ENCODE measurements at regions not wholly inside any gene's neighbourhood (a gene's known extent, or its start where the extent isn't known, plus 50 kb on each side); places are given as distances from the start of the nearest gene placed in this dataset.

DNA sequence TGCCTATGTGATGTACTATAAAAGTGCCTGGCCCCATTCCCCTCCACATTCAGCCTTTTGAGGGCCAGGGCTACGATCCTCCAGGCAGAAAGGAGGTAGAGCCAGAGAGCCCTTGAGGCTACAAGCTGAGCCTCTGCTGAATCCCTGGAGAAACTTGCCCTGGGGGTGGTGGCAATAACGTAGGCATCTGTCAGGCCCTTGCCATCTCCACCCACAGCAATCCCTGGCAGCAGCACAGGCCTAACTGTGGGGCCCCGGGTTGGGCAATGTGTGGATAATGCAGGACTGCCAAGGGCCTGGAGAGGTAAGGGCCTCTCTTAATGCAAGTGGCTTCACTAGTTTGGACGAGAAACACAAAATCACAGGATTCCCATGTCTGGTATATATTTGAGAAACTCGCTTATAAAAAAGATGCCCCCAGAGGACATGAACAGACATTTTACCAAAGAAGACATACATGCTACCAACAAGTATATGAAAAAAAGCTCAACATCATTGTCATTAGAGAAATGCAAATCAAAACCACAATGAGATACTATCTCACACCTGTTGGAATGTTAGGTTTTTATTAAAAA is 99.0 kb downstream of the QRSL1 start:
- Histone ChIP-seq H3K4me3 (no peak overlapping the region), H3K4me2 (ENCODE audit: insufficient read depth, low read length) (no peak overlapping the region), H4K20me1 (replicated peaks; ENCODE audit: control insufficient read depth, insufficient read depth, low read length) (no peaks in the 10 kb centered on the region), H3K9me3 (replicated peaks; ENCODE audit: control insufficient read depth, insufficient read depth, low read depth, low read length) (no peaks in the 10 kb centered on the region), H3K9me1 (ENCODE audit: control insufficient read depth, insufficient read depth, low read length) (no peaks in the 10 kb centered on the region), H3K27me3 (ENCODE audit: control insufficient read depth in 2 of 2, insufficient read depth in 2 of 2, low read length in 2 of 2) (0 out of 5 replicates have a peak, but pooled peaks cover 0 to 3% of the 10 kb centered on the region in 2 experiments), H2AFZ (ENCODE audit: low read depth, low read length) (no peak overlapping the region), H3K4me1 (replicated peaks in 1 of 2; ENCODE audit: control insufficient read depth in 2 of 2, insufficient read depth in 2 of 2, low read length in 2 of 2) (no peaks in the 10 kb centered on the region), H3K27ac (ENCODE audit: extremely low read depth, low read depth, low read length) (no peak overlapping the region), H3K9ac (ENCODE audit: insufficient read depth in 1 of 2, low read depth in 2 of 2, low read length in 2 of 2) (no peak overlapping the region), H3K36me3 (ENCODE audit: control insufficient read depth, insufficient read depth, low read length) (no peaks in the 10 kb centered on the region), H3K79me2 (ENCODE audit: control insufficient read depth, insufficient read depth, low read length) (no peaks in the 10 kb centered on the region)
- BruUV-seq (replicated peaks): no TSS peak
- FAIRE-seq (no peak), ATAC-seq (no peak), DNase-seq (ENCODE audit: extremely low read depth in 1 of 4, low spot score in 3 of 4) (no peak)
- CTCF ChIA-PET (ENCODE audit: low intra/inter-chr PET ratio): no interaction called here
- intact Hi-C loops (cut with micrococcal nuclease) (no loop called here), in situ Hi-C loops (cut with MboI) (no loop called here)
- POLR2A ChIA-PET: interaction anchor here (0.7 kb wide), 1 partner anchor 216 kb away, joined by 3 read pairs; no protein-coding TSS in a partner anchor
- WGBS (ENCODE audit: insufficient coverage, low coverage, missing lambda C conversion rate): 20% methylated on average over 4 of the region's 5 CpGs
- TF ChIP-seq, protein P1, sequence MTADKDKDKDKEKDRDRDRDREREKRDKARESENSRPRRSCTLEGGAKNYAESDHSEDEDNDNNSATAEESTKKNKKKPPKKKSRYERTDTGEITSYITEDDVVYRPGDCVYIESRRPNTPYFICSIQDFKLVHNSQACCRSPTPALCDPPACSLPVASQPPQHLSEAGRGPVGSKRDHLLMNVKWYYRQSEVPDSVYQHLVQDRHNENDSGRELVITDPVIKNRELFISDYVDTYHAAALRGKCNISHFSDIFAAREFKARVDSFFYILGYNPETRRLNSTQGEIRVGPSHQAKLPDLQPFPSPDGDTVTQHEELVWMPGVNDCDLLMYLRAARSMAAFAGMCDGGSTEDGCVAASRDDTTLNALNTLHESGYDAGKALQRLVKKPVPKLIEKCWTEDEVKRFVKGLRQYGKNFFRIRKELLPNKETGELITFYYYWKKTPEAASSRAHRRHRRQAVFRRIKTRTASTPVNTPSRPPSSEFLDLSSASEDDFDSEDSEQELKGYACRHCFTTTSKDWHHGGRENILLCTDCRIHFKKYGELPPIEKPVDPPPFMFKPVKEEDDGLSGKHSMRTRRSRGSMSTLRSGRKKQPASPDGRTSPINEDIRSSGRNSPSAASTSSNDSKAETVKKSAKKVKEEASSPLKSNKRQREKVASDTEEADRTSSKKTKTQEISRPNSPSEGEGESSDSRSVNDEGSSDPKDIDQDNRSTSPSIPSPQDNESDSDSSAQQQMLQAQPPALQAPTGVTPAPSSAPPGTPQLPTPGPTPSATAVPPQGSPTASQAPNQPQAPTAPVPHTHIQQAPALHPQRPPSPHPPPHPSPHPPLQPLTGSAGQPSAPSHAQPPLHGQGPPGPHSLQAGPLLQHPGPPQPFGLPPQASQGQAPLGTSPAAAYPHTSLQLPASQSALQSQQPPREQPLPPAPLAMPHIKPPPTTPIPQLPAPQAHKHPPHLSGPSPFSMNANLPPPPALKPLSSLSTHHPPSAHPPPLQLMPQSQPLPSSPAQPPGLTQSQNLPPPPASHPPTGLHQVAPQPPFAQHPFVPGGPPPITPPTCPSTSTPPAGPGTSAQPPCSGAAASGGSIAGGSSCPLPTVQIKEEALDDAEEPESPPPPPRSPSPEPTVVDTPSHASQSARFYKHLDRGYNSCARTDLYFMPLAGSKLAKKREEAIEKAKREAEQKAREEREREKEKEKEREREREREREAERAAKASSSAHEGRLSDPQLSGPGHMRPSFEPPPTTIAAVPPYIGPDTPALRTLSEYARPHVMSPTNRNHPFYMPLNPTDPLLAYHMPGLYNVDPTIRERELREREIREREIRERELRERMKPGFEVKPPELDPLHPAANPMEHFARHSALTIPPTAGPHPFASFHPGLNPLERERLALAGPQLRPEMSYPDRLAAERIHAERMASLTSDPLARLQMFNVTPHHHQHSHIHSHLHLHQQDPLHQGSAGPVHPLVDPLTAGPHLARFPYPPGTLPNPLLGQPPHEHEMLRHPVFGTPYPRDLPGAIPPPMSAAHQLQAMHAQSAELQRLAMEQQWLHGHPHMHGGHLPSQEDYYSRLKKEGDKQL (CRISPR knock-in tag; IDR thresholded peaks at IDR 0.05; ENCODE audit: borderline replicate concordance): no peak
- TF ChIP-seq, protein P2, sequence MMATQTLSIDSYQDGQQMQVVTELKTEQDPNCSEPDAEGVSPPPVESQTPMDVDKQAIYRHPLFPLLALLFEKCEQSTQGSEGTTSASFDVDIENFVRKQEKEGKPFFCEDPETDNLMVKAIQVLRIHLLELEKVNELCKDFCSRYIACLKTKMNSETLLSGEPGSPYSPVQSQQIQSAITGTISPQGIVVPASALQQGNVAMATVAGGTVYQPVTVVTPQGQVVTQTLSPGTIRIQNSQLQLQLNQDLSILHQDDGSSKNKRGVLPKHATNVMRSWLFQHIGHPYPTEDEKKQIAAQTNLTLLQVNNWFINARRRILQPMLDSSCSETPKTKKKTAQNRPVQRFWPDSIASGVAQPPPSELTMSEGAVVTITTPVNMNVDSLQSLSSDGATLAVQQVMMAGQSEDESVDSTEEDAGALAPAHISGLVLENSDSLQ (IDR thresholded peaks at IDR 0.05): no peak
- TF ChIP-seq KDM2B (CRISPR knock-in tag; IDR thresholded peaks at IDR 0.05) (no peak), CBX2 (IDR thresholded peaks at IDR 0.05; ENCODE audit: insufficient read depth, low read length, poor library complexity, severe bottlenecking) (no peak), ZNF444 (CRISPR knock-in tag; IDR thresholded peaks at IDR 0.05) (no peak)
- TF ChIP-seq, protein P3, sequence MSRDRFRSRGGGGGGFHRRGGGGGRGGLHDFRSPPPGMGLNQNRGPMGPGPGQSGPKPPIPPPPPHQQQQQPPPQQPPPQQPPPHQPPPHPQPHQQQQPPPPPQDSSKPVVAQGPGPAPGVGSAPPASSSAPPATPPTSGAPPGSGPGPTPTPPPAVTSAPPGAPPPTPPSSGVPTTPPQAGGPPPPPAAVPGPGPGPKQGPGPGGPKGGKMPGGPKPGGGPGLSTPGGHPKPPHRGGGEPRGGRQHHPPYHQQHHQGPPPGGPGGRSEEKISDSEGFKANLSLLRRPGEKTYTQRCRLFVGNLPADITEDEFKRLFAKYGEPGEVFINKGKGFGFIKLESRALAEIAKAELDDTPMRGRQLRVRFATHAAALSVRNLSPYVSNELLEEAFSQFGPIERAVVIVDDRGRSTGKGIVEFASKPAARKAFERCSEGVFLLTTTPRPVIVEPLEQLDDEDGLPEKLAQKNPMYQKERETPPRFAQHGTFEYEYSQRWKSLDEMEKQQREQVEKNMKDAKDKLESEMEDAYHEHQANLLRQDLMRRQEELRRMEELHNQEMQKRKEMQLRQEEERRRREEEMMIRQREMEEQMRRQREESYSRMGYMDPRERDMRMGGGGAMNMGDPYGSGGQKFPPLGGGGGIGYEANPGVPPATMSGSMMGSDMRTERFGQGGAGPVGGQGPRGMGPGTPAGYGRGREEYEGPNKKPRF (IDR thresholded peaks at IDR 0.05; ENCODE audit: low read depth, low read length): no peak
- TF ChIP-seq, protein P4, sequence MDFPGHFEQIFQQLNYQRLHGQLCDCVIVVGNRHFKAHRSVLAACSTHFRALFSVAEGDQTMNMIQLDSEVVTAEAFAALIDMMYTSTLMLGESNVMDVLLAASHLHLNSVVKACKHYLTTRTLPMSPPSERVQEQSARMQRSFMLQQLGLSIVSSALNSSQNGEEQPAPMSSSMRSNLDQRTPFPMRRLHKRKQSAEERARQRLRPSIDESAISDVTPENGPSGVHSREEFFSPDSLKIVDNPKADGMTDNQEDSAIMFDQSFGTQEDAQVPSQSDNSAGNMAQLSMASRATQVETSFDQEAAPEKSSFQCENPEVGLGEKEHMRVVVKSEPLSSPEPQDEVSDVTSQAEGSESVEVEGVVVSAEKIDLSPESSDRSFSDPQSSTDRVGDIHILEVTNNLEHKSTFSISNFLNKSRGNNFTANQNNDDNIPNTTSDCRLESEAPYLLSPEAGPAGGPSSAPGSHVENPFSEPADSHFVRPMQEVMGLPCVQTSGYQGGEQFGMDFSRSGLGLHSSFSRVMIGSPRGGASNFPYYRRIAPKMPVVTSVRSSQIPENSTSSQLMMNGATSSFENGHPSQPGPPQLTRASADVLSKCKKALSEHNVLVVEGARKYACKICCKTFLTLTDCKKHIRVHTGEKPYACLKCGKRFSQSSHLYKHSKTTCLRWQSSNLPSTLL (IDR thresholded peaks at IDR 0.05): no peak
- TF ChIP-seq, protein P5, sequence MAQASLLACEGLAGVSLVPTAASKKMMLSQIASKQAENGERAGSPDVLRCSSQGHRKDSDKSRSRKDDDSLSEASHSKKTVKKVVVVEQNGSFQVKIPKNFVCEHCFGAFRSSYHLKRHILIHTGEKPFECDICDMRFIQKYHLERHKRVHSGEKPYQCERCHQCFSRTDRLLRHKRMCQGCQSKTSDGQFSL (CRISPR knock-in tag; IDR thresholded peaks at IDR 0.05): no peak
- TF ChIP-seq, protein P5 (tag; IDR thresholded peaks at IDR 0.05): no peak

All from K562 (cell line).